ENCODE measurements at regions not wholly inside any gene's neighbourhood (a gene's known extent, or its start where the extent isn't known, plus 50 kb on each side); places are given as distances from the start of the nearest gene placed in this dataset.

GRCh38 chr2:67544286-67544685 is 147.2 kb downstream of the ETAA1 start:
- TF ChIP-seq, protein P1, sequence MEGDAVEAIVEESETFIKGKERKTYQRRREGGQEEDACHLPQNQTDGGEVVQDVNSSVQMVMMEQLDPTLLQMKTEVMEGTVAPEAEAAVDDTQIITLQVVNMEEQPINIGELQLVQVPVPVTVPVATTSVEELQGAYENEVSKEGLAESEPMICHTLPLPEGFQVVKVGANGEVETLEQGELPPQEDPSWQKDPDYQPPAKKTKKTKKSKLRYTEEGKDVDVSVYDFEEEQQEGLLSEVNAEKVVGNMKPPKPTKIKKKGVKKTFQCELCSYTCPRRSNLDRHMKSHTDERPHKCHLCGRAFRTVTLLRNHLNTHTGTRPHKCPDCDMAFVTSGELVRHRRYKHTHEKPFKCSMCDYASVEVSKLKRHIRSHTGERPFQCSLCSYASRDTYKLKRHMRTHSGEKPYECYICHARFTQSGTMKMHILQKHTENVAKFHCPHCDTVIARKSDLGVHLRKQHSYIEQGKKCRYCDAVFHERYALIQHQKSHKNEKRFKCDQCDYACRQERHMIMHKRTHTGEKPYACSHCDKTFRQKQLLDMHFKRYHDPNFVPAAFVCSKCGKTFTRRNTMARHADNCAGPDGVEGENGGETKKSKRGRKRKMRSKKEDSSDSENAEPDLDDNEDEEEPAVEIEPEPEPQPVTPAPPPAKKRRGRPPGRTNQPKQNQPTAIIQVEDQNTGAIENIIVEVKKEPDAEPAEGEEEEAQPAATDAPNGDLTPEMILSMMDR (IDR thresholded peaks at IDR 0.05): no peak
- no peak for TF ChIP-seq POLR2A (IDR thresholded peaks at IDR 0.05)

All from tibial nerve (tissue), 3 donors.